AG09309 (cell line): ENCODE measurements at regions not wholly inside any gene's neighbourhood (a gene's known extent, or its start where the extent isn't known, plus 50 kb on each side); places are given as distances from the start of the nearest gene placed in this dataset.

ENCODE experiments used
- DNase-seq: peaks from one replicate; pipeline ENCODE4 v3.0.0-alpha.2; 2010; ENCODE audit warnings: low read depth
- H3K4me3 ChIP-seq: 2 replicates; pipeline ENCODE4 v1.5.1; 2011; ENCODE audit warnings: mild to moderate bottlenecking, low read depth, low read length, moderate library complexity; ENCODE audit not compliant: control insufficient read depth
- CTCF ChIP-seq: IDR thresholded peaks from 2 replicates; pipeline ENCODE4 v1.5.1; 2011; ENCODE audit warnings: mild to moderate bottlenecking, low read depth, low read length, inconsistent platforms; ENCODE audit not compliant: insufficient read depth, control insufficient read depth; ENCODE audit errors: missing control alignments

GRCh38 chr3:17801131-17801530 lies 58.7 kb upstream of the TBC1D5 start:
- no peak for DNase-seq
- no peak overlapping the region for H3K4me3 ChIP-seq
- TF ChIP-seq CTCF, result no peak

GRCh38 chr3:17800232-17800631 lies 57.8 kb upstream of the TBC1D5 start:
- no peak for TF ChIP-seq CTCF
- H3K4me3 ChIP-seq, result no peak overlapping the region
- no peak for DNase-seq

GRCh38 chr3:17799312-17799711 lies 56.9 kb upstream of the TBC1D5 start:
- DNase-seq, result no peak
- TF ChIP-seq CTCF, result no peak
- no peak overlapping the region for H3K4me3 ChIP-seq

GRCh38 chr3:17798000-17798399 lies 55.6 kb upstream of the TBC1D5 start:
- H3K4me3 ChIP-seq, result no peak overlapping the region
- no peak for TF ChIP-seq CTCF
- no peak for DNase-seq

GRCh38 chr3:17795711-17796110 lies 53.3 kb upstream of the TBC1D5 start:
- DNase-seq, result no peak
- H3K4me3 ChIP-seq, result no peak overlapping the region
- TF ChIP-seq CTCF, result no peak

- no peak for DNase-seq
- TF ChIP-seq CTCF, result no peak
- no peak overlapping the region for H3K4me3 ChIP-seq
Measured at GRCh38 chr3:17795280-17795679, 52.8 kb upstream of the TBC1D5 start.
